H1 (cell line): ENCODE measurements at regions not wholly inside any gene's neighbourhood (a gene's known extent, or its start where the extent isn't known, plus 50 kb on each side); places are given as distances from the start of the nearest gene placed in this dataset.

Source experiments
- ASH2L ChIP-seq: fragments of 200-600, 300-600 bp; sonication (generic); IDR thresholded peaks from one replicate; pipeline ENCODE4 v1.7.1; 2017; ENCODE audit warnings: low read length
- CEBPB ChIP-seq: IDR thresholded peaks from 2 replicates; pipeline ENCODE4 v1.6.1; 2012; ENCODE audit warnings: low read depth, low read length
- EP300 ChIP-seq, 2 experiments: IDR thresholded peaks; 1 replicate in 1 of 2; 2 replicates in 1 of 2; pipeline ENCODE4 v1.6.1; 2011 to 2012; ENCODE audit warnings: low read depth in 2 of 2, low read length in 2 of 2, mild to moderate bottlenecking in 2 of 2, borderline replicate concordance in 1 of 2, inconsistent platforms in 1 of 2, moderate library complexity in 1 of 2
- JUND ChIP-seq: IDR thresholded peaks from 2 replicates; pipeline ENCODE4 v1.6.1; 2011; ENCODE audit warnings: mild to moderate bottlenecking, improper control_type of control experiment, low read length
- TAF1 ChIP-seq: IDR thresholded peaks from 2 replicates; pipeline ENCODE4 v1.6.1; 2011; ENCODE audit warnings: mild to moderate bottlenecking, low read depth, low read length
- TBP ChIP-seq: IDR thresholded peaks from 2 replicates; pipeline ENCODE4 v1.6.1; 2011; ENCODE audit warnings: low read depth, low read length, improper control_type of control experiment
- TF ChIP-seq, protein P1 (sequence below), 3 experiments: IDR thresholded peaks; 1 replicate in 2 of 3; 2 replicates in 1 of 3; pipeline versions ENCODE4 v1.5.1 to v1.6.1; 2011; ENCODE audit warnings: low read length in 3 of 3, mild to moderate bottlenecking in 3 of 3, inconsistent platforms in 2 of 3, low read depth in 1 of 3, moderate library complexity in 1 of 3; ENCODE audit not compliant: insufficient read depth in 1 of 3; ENCODE audit errors: control extremely low read depth in 1 of 3

GRCh38 chr13:85074543-85075313 lies 724.5 kb downstream of the SLITRK6 start:
- TF ChIP-seq ASH2L (no peak), CEBPB (no peak), EP300 (IDR thresholded peaks at IDR 0.05; ENCODE audit: borderline replicate concordance in 1 of 2, low read depth in 2 of 2, low read length in 2 of 2) (no peak), JUND (no peak), TBP (no peak), TAF1 (no peak)
- TF ChIP-seq, protein P1, sequence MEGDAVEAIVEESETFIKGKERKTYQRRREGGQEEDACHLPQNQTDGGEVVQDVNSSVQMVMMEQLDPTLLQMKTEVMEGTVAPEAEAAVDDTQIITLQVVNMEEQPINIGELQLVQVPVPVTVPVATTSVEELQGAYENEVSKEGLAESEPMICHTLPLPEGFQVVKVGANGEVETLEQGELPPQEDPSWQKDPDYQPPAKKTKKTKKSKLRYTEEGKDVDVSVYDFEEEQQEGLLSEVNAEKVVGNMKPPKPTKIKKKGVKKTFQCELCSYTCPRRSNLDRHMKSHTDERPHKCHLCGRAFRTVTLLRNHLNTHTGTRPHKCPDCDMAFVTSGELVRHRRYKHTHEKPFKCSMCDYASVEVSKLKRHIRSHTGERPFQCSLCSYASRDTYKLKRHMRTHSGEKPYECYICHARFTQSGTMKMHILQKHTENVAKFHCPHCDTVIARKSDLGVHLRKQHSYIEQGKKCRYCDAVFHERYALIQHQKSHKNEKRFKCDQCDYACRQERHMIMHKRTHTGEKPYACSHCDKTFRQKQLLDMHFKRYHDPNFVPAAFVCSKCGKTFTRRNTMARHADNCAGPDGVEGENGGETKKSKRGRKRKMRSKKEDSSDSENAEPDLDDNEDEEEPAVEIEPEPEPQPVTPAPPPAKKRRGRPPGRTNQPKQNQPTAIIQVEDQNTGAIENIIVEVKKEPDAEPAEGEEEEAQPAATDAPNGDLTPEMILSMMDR (IDR thresholded peaks at IDR 0.05; ENCODE audit: control extremely low read depth in 1 of 3, insufficient read depth in 1 of 3, low read depth in 1 of 3, low read length in 3 of 3) = no peak
